WI38 (cell line): ENCODE measurements at regions not wholly inside any gene's neighbourhood (a gene's known extent, or its start where the extent isn't known, plus 50 kb on each side); places are given as distances from the start of the nearest gene placed in this dataset.

ENCODE experiments used
- H3K4me3 ChIP-seq: 2 replicates; pipeline ENCODE4 v1.5.1; 2011; ENCODE audit warnings: low read depth, mild to moderate bottlenecking, control low read depth, low read length
- TF ChIP-seq, protein P1 (sequence below): IDR thresholded peaks from 2 replicates; pipeline ENCODE4 v1.5.1; 2012; ENCODE audit warnings: low read depth, mild to moderate bottlenecking, control low read depth, low read length

GRCh38 chr16:75837681-75838080 is 111.4 kb upstream of the CPHXL start:
- TF ChIP-seq, protein P1, sequence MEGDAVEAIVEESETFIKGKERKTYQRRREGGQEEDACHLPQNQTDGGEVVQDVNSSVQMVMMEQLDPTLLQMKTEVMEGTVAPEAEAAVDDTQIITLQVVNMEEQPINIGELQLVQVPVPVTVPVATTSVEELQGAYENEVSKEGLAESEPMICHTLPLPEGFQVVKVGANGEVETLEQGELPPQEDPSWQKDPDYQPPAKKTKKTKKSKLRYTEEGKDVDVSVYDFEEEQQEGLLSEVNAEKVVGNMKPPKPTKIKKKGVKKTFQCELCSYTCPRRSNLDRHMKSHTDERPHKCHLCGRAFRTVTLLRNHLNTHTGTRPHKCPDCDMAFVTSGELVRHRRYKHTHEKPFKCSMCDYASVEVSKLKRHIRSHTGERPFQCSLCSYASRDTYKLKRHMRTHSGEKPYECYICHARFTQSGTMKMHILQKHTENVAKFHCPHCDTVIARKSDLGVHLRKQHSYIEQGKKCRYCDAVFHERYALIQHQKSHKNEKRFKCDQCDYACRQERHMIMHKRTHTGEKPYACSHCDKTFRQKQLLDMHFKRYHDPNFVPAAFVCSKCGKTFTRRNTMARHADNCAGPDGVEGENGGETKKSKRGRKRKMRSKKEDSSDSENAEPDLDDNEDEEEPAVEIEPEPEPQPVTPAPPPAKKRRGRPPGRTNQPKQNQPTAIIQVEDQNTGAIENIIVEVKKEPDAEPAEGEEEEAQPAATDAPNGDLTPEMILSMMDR: no peak
- no peak overlapping the region for H3K4me3 ChIP-seq

- TF ChIP-seq, protein P1: no peak
- H3K4me3 ChIP-seq: no peak overlapping the region
These were observed 115.2 kb upstream of the CPHXL start for GRCh38 chr16:75841517-75841916.

DNA sequence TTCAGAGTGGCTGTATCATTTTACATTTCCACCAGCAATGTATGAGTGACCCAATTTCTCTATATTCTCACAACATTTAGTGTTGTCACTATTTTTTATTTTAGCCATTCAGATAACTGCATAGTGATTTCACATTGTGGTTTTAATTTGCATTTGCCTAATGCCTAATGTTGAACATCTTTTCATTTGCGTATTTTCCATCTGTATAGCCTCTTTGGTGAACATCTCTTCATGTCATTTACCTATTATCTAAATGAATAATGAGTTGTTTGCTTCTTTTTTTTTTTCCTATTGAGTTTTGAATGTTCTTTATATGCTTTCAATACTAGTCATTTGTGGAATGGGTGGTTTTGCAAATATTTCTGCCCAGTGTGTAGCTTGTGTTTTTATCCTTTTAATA is 120.9 kb upstream of the CPHXL start:
- TF ChIP-seq, protein P1: no peak
- H3K4me3 ChIP-seq: no peak overlapping the region

GRCh38 chr16:75854152-75854551 is 127.9 kb upstream of the CPHXL start:
- no peak overlapping the region for H3K4me3 ChIP-seq
- TF ChIP-seq, protein P1: no peak

DNA sequence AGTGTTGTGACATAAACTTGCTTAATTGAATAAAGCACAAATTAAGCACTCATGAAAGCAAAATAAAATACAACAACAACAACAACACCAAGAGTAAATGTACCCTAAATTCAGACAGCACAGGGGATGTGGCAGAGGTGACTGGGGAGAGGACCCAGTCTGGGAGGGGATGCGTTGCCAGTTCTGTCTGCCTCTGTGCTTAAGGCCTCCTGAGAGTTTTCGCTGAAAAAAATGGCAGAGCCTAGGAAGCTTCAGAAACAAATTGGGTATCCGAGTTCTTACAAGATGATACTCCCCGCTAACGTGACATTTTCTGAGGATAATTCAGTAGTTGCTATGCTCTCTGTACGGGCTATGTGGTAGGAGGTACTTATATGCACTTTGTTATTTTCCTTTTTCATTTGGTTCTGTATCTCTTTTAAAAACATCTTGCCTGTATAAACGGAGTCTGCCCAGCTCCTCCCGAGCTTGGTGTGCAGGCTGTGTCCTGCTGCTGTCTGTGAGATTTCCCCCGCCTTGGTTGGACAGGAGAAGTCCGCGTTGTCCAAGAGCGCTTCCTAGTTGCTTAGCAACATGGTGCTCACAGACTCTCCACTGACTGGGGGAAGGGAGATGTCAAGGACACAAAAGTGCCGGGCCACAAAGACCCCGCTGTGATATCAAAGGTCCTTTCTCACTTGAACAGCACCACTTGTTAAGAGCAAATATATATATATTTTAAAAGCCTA is 134.2 kb upstream of the CPHXL start:
- TF ChIP-seq, protein P1: no peak
- no peak overlapping the region for H3K4me3 ChIP-seq

DNA sequence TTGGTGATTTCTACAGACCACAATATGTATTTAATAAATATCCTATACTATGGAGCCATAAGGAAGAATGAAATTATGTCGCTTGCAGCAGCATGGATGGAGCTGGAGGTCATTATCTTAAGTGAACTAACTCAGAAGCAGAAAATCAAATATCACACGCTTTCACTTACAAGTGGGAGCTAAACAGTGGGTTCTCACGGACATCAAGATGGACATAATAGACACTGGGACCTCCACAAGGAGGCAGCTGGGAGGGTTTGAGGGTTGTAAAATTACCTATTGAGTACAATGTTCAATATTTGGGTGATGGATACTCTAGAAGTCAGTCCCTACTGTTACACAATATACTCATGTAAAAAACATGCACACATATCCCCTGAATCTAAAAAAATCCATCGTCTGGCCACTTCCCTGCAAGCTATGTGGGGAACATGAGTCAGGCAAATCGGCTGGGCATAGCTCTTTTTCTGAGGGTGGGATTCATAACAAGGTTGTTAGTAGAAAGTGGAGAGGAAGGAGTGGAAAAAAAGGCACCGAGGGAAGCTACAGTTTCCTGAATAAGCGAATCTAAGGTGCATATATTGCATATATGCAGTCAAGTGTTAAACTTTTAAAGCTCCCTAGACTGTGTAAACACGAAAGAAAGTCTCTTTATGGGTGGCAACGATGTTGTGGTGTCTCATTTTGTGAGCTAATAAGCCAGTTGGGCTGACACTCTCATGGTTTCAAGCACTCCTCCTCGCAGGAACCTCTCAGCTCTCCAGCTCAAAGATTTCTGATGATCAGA is 135.2 kb upstream of the CPHXL start:
- no peak overlapping the region for H3K4me3 ChIP-seq
- TF ChIP-seq, protein P1: no peak

DNA sequence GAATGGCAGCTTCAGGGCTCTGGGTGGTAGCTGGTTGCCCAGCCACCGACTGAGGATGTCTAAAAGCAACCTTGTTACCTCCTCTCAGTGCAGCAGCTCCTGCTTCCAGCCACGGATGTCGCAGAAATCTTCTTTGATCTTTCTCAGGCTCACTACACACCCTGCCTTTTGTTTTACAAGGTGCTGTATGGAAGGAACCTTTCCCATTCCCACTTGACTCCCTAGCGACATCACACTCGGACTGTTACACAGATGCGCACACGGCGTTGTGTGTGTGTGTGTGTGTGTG is 135.8 kb upstream of the CPHXL start:
- TF ChIP-seq, protein P1: no peak
- H3K4me3 ChIP-seq: no peak overlapping the region
